ENCODE measurements at regions not wholly inside any gene's neighbourhood (a gene's known extent, or its start where the extent isn't known, plus 50 kb on each side); places are given as distances from the start of the nearest gene placed in this dataset.

DNA sequence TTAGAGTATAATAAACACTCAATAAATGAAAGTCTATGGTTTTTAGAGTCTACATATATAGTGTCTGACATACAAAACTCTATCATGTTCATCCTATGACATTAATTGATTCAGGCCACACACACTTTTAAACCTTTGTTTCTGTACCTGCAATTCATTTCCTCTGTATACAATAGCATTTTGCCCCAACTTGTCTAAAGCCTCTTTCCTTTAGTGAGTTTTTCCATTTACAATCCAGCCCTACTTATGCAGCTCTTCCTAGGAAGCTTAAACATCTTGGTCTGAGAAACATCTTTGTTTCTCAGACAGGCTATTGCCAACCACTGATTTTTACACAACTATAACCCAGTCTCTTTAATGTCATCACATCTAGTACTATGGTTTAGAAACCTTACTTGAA lies 214.7 kb upstream of the SLC16A7 start:
- TF ChIP-seq EZH2phosphoT487 (IDR thresholded peaks at IDR 0.05; ENCODE audit: low read length) = no peak
- TF ChIP-seq, protein P1, sequence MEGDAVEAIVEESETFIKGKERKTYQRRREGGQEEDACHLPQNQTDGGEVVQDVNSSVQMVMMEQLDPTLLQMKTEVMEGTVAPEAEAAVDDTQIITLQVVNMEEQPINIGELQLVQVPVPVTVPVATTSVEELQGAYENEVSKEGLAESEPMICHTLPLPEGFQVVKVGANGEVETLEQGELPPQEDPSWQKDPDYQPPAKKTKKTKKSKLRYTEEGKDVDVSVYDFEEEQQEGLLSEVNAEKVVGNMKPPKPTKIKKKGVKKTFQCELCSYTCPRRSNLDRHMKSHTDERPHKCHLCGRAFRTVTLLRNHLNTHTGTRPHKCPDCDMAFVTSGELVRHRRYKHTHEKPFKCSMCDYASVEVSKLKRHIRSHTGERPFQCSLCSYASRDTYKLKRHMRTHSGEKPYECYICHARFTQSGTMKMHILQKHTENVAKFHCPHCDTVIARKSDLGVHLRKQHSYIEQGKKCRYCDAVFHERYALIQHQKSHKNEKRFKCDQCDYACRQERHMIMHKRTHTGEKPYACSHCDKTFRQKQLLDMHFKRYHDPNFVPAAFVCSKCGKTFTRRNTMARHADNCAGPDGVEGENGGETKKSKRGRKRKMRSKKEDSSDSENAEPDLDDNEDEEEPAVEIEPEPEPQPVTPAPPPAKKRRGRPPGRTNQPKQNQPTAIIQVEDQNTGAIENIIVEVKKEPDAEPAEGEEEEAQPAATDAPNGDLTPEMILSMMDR (IDR thresholded peaks at IDR 0.05; ENCODE audit: low read length) = no peak
- no peak for TF ChIP-seq EZH2 (optimal IDR thresholded peaks at IDR 0.05; ENCODE audit: low read depth, low read length)
- Histone ChIP-seq H4K20me1 (ENCODE audit: insufficient read depth, low read length) (no peaks in the 10 kb centered on the region), H3F3A (ENCODE audit: insufficient read depth, low read length) (no peaks in the 10 kb centered on the region), H3K9me3 (replicated peaks; ENCODE audit: insufficient read depth, low read length) (no peaks in the 10 kb centered on the region), H3K27ac (ENCODE audit: low read length) (no peak overlapping the region), H3K4me1 (ENCODE audit: low read length) (no peaks in the 10 kb centered on the region), H3K79me2 (ENCODE audit: low read length) (no peaks in the 10 kb centered on the region), H3K4me3 (ENCODE audit: low read length) (no peak overlapping the region), H3K27me3 (replicated peaks; ENCODE audit: insufficient read depth, low read length) (no peaks in the 10 kb centered on the region), H3K9ac (ENCODE audit: low read length) (no peak overlapping the region), H3K36me3 (replicated peaks; ENCODE audit: insufficient read depth, low read length) (no peaks in the 10 kb centered on the region), H3K4me2 (ENCODE audit: low read depth, low read length) (no peak overlapping the region), H2AFZ (ENCODE audit: low read length) (no peak overlapping the region), H3K9me2 (replicated peaks; ENCODE audit: insufficient read depth, low read length) (no peaks in the 10 kb centered on the region)
- DNase-seq = no peak

DNA sequence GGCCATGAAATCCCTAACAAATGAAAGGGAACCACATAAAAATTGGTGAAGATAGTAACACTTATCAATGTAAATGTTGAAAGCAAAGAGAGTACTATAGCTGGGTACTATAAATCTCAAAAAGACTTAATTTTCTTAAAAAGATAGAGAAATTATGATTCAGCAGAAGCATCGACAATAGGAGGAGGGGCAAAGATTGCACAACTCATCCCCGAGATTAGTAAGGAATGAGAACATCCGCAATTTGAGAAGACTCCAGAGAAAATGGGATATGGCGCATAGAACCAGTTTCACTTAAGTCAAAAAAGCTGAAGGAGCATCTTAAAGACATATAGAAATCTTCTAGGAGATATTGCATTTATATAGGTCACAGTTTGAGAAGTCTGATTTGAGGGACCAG lies 220.2 kb upstream of the SLC16A7 start:
- Histone ChIP-seq H3K27ac (ENCODE audit: low read length) (no peak overlapping the region), H2AFZ (ENCODE audit: low read length) (no peak overlapping the region)
- no peak for DNase-seq

DNA sequence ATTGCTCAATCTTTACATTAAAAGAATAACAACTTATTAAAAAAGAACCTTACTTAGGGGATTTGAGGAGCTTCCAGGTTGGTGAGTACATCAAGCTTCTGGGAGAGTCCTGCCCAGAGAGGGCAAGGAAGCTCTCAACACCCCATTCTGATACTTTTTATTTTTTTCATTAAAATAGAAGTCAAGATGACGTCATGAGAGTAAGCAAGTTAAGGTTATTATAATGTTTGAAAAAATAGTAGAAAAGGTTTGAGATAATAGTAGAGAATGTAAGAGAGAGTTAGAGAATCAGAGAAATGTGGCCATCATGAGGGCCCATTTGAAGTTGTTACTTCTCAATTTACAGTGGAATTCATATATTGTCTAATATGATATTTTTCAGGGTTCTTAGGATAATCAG lies 221.0 kb upstream of the SLC16A7 start:
- Histone ChIP-seq H3K79me2 (ENCODE audit: low read length) (no peaks in the 10 kb centered on the region), H3K9ac (ENCODE audit: low read length) (no peak overlapping the region), H3K4me3 (ENCODE audit: low read length) (no peak overlapping the region), H3K4me2 (ENCODE audit: low read depth, low read length) (no peak overlapping the region), H3K36me3 (replicated peaks; ENCODE audit: insufficient read depth, low read length) (no peaks in the 10 kb centered on the region), H3K27ac (ENCODE audit: low read length) (no peak overlapping the region), H3K9me3 (replicated peaks; ENCODE audit: insufficient read depth, low read length) (no peaks in the 10 kb centered on the region), H2AFZ (ENCODE audit: low read length) (no peak overlapping the region), H3F3A (ENCODE audit: insufficient read depth, low read length) (no peaks in the 10 kb centered on the region), H3K27me3 (replicated peaks; ENCODE audit: insufficient read depth, low read length) (no peaks in the 10 kb centered on the region), H3K4me1 (ENCODE audit: low read length) (no peaks in the 10 kb centered on the region), H4K20me1 (ENCODE audit: insufficient read depth, low read length) (no peaks in the 10 kb centered on the region), H3K9me2 (replicated peaks; ENCODE audit: insufficient read depth, low read length) (no peaks in the 10 kb centered on the region)
- TF ChIP-seq EZH2 (optimal IDR thresholded peaks at IDR 0.05; ENCODE audit: low read depth, low read length) (no peak), EZH2phosphoT487 (IDR thresholded peaks at IDR 0.05; ENCODE audit: low read length) (no peak)
- TF ChIP-seq, protein P1 (IDR thresholded peaks at IDR 0.05; ENCODE audit: low read length) = no peak
- no peak for DNase-seq

More for the DNA sequence above, 220.2 kb upstream of the SLC16A7 start:
- H3F3A ChIP-seq (ENCODE audit: insufficient read depth, low read length) = no peaks in the 10 kb centered on the region
- H3K9ac ChIP-seq (ENCODE audit: low read length) = no peak overlapping the region
- no peaks in the 10 kb centered on the region for H3K27me3 ChIP-seq (replicated peaks; ENCODE audit: insufficient read depth, low read length)
- no peaks in the 10 kb centered on the region for H3K9me3 ChIP-seq (replicated peaks; ENCODE audit: insufficient read depth, low read length)
- H3K4me1 ChIP-seq (ENCODE audit: low read length) = no peaks in the 10 kb centered on the region
- H3K9me2 ChIP-seq (replicated peaks; ENCODE audit: insufficient read depth, low read length) = no peaks in the 10 kb centered on the region
- H3K4me2 ChIP-seq (ENCODE audit: low read depth, low read length) = no peak overlapping the region
- H3K36me3 ChIP-seq (replicated peaks; ENCODE audit: insufficient read depth, low read length) = no peaks in the 10 kb centered on the region
- H4K20me1 ChIP-seq (ENCODE audit: insufficient read depth, low read length) = no peaks in the 10 kb centered on the region
- H3K4me3 ChIP-seq (ENCODE audit: low read length) = no peak overlapping the region
- TF ChIP-seq, protein P1 (IDR thresholded peaks at IDR 0.05; ENCODE audit: low read length) = no peak
- TF ChIP-seq EZH2phosphoT487 (IDR thresholded peaks at IDR 0.05; ENCODE audit: low read length) = no peak
- no peak for TF ChIP-seq EZH2 (optimal IDR thresholded peaks at IDR 0.05; ENCODE audit: low read depth, low read length)
- no peaks in the 10 kb centered on the region for H3K79me2 ChIP-seq (ENCODE audit: low read length)

Measured in MM.1S (cell line).